ENCODE measurements at regions not wholly inside any gene's neighbourhood (a gene's known extent, or its start where the extent isn't known, plus 50 kb on each side); places are given as distances from the start of the nearest gene placed in this dataset.

GRCh38 chr10:31706464-31707092, 222.1 kb downstream of the ARHGAP12 start:
- no peak for TF ChIP-seq CTCF (IDR thresholded peaks at IDR 0.05)
- TF ChIP-seq, protein P1, sequence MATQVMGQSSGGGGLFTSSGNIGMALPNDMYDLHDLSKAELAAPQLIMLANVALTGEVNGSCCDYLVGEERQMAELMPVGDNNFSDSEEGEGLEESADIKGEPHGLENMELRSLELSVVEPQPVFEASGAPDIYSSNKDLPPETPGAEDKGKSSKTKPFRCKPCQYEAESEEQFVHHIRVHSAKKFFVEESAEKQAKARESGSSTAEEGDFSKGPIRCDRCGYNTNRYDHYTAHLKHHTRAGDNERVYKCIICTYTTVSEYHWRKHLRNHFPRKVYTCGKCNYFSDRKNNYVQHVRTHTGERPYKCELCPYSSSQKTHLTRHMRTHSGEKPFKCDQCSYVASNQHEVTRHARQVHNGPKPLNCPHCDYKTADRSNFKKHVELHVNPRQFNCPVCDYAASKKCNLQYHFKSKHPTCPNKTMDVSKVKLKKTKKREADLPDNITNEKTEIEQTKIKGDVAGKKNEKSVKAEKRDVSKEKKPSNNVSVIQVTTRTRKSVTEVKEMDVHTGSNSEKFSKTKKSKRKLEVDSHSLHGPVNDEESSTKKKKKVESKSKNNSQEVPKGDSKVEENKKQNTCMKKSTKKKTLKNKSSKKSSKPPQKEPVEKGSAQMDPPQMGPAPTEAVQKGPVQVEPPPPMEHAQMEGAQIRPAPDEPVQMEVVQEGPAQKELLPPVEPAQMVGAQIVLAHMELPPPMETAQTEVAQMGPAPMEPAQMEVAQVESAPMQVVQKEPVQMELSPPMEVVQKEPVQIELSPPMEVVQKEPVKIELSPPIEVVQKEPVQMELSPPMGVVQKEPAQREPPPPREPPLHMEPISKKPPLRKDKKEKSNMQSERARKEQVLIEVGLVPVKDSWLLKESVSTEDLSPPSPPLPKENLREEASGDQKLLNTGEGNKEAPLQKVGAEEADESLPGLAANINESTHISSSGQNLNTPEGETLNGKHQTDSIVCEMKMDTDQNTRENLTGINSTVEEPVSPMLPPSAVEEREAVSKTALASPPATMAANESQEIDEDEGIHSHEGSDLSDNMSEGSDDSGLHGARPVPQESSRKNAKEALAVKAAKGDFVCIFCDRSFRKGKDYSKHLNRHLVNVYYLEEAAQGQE (IDR thresholded peaks at IDR 0.05; ENCODE audit: insufficient read depth in 1 of 2, low read depth in 2 of 2, low read length in 1 of 2), result no peak
